CD4-positive, CD25-positive, alpha-beta regulatory T cell (primary cell): ENCODE measurements at regions not wholly inside any gene's neighbourhood (a gene's known extent, or its start where the extent isn't known, plus 50 kb on each side); places are given as distances from the start of the nearest gene placed in this dataset.

ENCODE experiments used
- ATAC-seq, 2 donors: fragments of 150-1000 bp; cut with Tn5 transposase; one replicate each; pipeline ENCODE4 v1.10.0; 2021; ENCODE audit warnings: low read depth in 2 of 2, moderate number of reproducible peaks in 2 of 2, moderate library complexity in 1 of 2
- DNase-seq, 3 donors: peaks; one replicate each; pipeline versions ENCODE4 v3.0.0 to v3.0.0-alpha.2; 2012 to 2022; ENCODE audit warnings: mixed read lengths in 1 of 3
- H3K27ac ChIP-seq: one replicate; pipeline ENCODE4 v1.7.0; 2013; ENCODE audit warnings: mild to moderate bottlenecking, low read length; ENCODE audit not compliant: insufficient read depth, poor library complexity, severe bottlenecking
- H3K27me3 ChIP-seq: one replicate; pipeline ENCODE4 v1.7.0; 2013; ENCODE audit warnings: low read length; ENCODE audit not compliant: control insufficient read depth, insufficient read depth
- H3K36me3 ChIP-seq: one replicate; pipeline ENCODE4 v1.7.0; 2013; ENCODE audit warnings: mild to moderate bottlenecking, low read length, moderate library complexity; ENCODE audit not compliant: control insufficient read depth, insufficient read depth
- H3K4me1 ChIP-seq: 2 replicates; pipeline ENCODE4 v1.7.0; 2013; ENCODE audit warnings: mild to moderate bottlenecking, low read length; ENCODE audit not compliant: insufficient read depth, control insufficient read depth, poor library complexity, severe bottlenecking
- H3K4me3 ChIP-seq: one replicate; pipeline ENCODE4 v1.7.0; 2013; ENCODE audit warnings: low read depth, mild to moderate bottlenecking, low read length, moderate library complexity
- H3K9me3 ChIP-seq, 2 experiments: 1 replicate in 1 of 2; 2 replicates in 1 of 2; pipeline ENCODE4 v1.7.0; 2013; ENCODE audit warnings: low read length in 2 of 2, mild to moderate bottlenecking in 1 of 2, moderate library complexity in 1 of 2; ENCODE audit not compliant: control insufficient read depth in 2 of 2
- H3K27ac Mint-ChIP-seq, 3 donors: one replicate each; pipeline ENCODE4 v1.8.0; 2020 to 2022; ENCODE audit warnings: mild to moderate bottlenecking in 3 of 3, mixed read lengths in 3 of 3, moderate library complexity in 2 of 3
- H3K27me3 Mint-ChIP-seq: one replicate; pipeline ENCODE4 v1.8.0; 2022; ENCODE audit warnings: mild to moderate bottlenecking, mixed read lengths
- H3K36me3 Mint-ChIP-seq: one replicate; pipeline ENCODE4 v1.8.0; 2020; ENCODE audit warnings: mixed read lengths
- H3K4me1 Mint-ChIP-seq, 4 donors: one replicate each; pipeline ENCODE4 v1.8.0; 2020 to 2022; ENCODE audit warnings: mixed read lengths in 4 of 4, mild to moderate bottlenecking in 1 of 4
- H3K4me3 Mint-ChIP-seq, 4 donors: one replicate each; pipeline ENCODE4 v1.8.0; 2020 to 2022; ENCODE audit warnings: mild to moderate bottlenecking in 4 of 4, mixed read lengths in 4 of 4, moderate library complexity in 3 of 4
- H3K9me3 Mint-ChIP-seq, 7 donors: one replicate each; pipeline ENCODE4 v1.8.0; 2020 to 2022; ENCODE audit warnings: mixed read lengths in 7 of 7, mild to moderate bottlenecking in 3 of 7, moderate library complexity in 2 of 7

DNA sequence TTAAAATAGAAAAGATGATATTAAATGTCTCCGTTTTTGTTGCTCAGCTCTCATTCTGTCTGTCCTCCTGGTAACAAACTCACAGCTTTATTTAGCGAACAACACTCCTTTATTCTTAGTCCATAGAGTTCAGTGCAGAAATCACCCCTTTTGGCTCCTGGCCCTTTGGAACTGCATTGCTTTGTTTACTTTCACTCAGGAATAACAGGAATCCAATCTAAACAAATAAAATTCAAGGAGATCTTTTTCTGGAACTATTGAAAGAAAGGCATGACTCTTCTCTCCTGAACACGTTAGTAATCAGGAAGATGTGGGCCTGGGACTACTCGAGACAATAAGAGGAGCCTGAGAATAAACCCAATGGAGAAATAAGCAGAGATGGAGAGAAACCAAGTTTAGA, 409.2 kb downstream of the DIPK2A start:
- Histone ChIP-seq H3K27me3 (no peaks in the 10 kb centered on the region), H3K27ac (no peak overlapping the region), H3K4me3 (no peak overlapping the region), H3K36me3 (no peaks in the 10 kb centered on the region), H3K4me1 (no peaks in the 10 kb centered on the region), H3K9me3 (no peaks in the 10 kb centered on the region)
- DNase-seq (no peak), ATAC-seq (no peak)
- Mint-ChIP-seq H3K36me3 (no peaks in the 10 kb centered on the region), H3K4me3 (no peak overlapping the region), H3K27ac (no peak overlapping the region), H3K9me3 (peaks cover 0 to 8% (median 4%) of the 10 kb centered on the region in 7 donors), H3K27me3 (no peaks in the 10 kb centered on the region), H3K4me1 (no peaks in the 10 kb centered on the region)

GRCh38 chr3:144381607-144382006, 410.0 kb downstream of the DIPK2A start:
- no peak overlapping the region for H3K27ac Mint-ChIP-seq

DNA sequence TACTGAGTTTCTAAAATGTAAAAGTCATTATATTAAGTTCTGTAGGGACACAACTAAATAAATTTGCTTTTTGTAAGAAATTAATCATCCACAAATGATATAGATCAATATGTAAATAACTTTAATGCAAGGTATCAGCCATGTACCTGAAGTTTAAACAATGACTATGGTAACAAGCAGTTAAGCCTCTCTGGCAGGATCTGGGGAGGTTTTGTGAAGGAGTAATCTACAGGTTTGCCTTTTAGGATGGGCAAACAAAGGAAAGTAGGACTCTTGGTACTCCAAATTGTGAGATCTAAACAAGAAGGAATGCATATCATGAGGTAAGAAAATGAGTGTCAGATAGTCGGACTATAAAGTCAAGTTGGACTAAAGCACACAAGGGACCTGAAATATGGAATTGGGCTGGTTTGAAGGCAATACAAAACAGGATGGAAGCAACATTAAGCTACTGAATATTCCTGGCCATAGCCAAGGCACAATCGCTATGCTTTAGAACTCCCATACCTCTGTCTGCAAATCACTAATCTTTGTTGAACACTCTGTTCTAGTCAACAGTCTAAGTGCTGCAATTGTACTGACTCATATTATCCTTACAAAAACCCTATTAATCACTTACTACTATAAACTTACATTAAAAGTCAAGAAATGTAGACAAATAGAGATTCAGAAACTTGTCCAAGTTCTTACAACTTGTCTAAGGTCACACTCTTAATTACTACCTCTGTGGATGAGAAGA, 412.8 kb downstream of the DIPK2A start:
- Mint-ChIP-seq H3K36me3 (no peaks in the 10 kb centered on the region), H3K9me3 (no peaks in the 10 kb centered on the region), H3K27ac (no peak overlapping the region), H3K27me3 (no peaks in the 10 kb centered on the region), H3K4me1 (no peaks in the 10 kb centered on the region), H3K4me3 (no peak overlapping the region)
- Histone ChIP-seq H3K36me3 (no peaks in the 10 kb centered on the region), H3K27ac (no peak overlapping the region), H3K9me3 (no peaks in the 10 kb centered on the region), H3K4me3 (no peak overlapping the region), H3K4me1 (no peaks in the 10 kb centered on the region), H3K27me3 (no peaks in the 10 kb centered on the region)
- DNase-seq (no peak), ATAC-seq (no peak)

More at GRCh38 chr3:144381607-144382006, 410.0 kb downstream of the DIPK2A start:
- Mint-ChIP-seq H3K27me3 (no peaks in the 10 kb centered on the region), H3K4me3 (no peak overlapping the region), H3K4me1 (no peaks in the 10 kb centered on the region), H3K9me3 (peaks cover 0 to 8% (median 4%) of the 10 kb centered on the region in 7 donors), H3K36me3 (no peaks in the 10 kb centered on the region)
- H3K4me1 ChIP-seq = no peaks in the 10 kb centered on the region
- H3K4me3 ChIP-seq = no peak overlapping the region
- H3K36me3 ChIP-seq = no peaks in the 10 kb centered on the region
- no peaks in the 10 kb centered on the region for H3K27me3 ChIP-seq
- no peak overlapping the region for H3K27ac ChIP-seq
- DNase-seq (no peak), ATAC-seq (no peak)
- H3K9me3 ChIP-seq = no peaks in the 10 kb centered on the region

DNA sequence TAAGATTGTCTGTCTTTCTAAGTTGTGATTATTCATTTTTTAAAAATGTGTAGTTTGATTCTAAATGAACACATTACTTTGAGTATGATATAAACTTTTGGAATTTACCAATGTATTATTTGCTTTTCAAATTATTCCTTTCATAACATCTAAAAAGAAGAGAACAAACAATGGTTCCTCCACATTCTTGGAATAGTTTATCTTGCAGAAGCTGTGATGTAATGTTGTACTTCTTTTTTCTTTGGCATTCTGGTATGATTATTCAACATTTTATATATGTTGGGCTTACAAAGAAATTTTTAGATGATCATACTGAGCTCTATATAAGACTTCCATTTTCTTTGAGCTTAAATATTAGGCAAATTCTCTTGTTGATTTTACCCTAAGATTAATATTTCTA, 419.2 kb downstream of the DIPK2A start:
- ATAC-seq = no peak
- Mint-ChIP-seq H3K9me3 (peaks cover 0 to 6% (median 3%) of the 10 kb centered on the region in 7 donors), H3K4me3 (no peak overlapping the region), H3K36me3 (no peaks in the 10 kb centered on the region), H3K27ac (no peak overlapping the region), H3K4me1 (no peaks in the 10 kb centered on the region), H3K27me3 (peaks cover 5% of the 10 kb centered on the region)
- Histone ChIP-seq H3K27me3 (no peaks in the 10 kb centered on the region), H3K4me1 (no peaks in the 10 kb centered on the region), H3K4me3 (no peak overlapping the region), H3K27ac (no peak overlapping the region), H3K9me3 (no peaks in the 10 kb centered on the region), H3K36me3 (no peaks in the 10 kb centered on the region)
- DNase-seq = no peak

- Mint-ChIP-seq H3K27ac (no peak overlapping the region), H3K4me1 (no peaks in the 10 kb centered on the region), H3K4me3 (no peak overlapping the region), H3K9me3 (peaks cover 0 to 6% (median 3%) of the 10 kb centered on the region in 7 donors), H3K27me3 (peaks cover 5% of the 10 kb centered on the region), H3K36me3 (no peaks in the 10 kb centered on the region)
- Histone ChIP-seq H3K4me1 (no peaks in the 10 kb centered on the region), H3K36me3 (no peaks in the 10 kb centered on the region), H3K27ac (no peak overlapping the region), H3K27me3 (no peaks in the 10 kb centered on the region), H3K4me3 (no peak overlapping the region), H3K9me3 (no peaks in the 10 kb centered on the region)
- DNase-seq = no peak
- ATAC-seq = no peak
Observed at GRCh38 chr3:144391236-144391635, 419.6 kb downstream of the DIPK2A start.

- Histone ChIP-seq H3K27ac (no peak overlapping the region), H3K36me3 (no peaks in the 10 kb centered on the region), H3K4me1 (no peaks in the 10 kb centered on the region), H3K9me3 (peaks cover 0 to under 1% of the 10 kb centered on the region in 2 experiments), H3K27me3 (no peaks in the 10 kb centered on the region), H3K4me3 (no peak overlapping the region)
- Mint-ChIP-seq H3K27me3 (peaks cover 5% of the 10 kb centered on the region), H3K4me1 (no peaks in the 10 kb centered on the region), H3K36me3 (no peaks in the 10 kb centered on the region), H3K9me3 (peaks cover 1 to 8% (median 5%) of the 10 kb centered on the region in 7 donors), H3K4me3 (no peak overlapping the region), H3K27ac (no peak overlapping the region)
- DNase-seq = no peak
- ATAC-seq = no peak
Observed at GRCh38 chr3:144394032-144394431, 422.4 kb downstream of the DIPK2A start.

- Mint-ChIP-seq H3K27ac (no peak overlapping the region), H3K9me3 (peaks cover 1 to 22% (median 9%) of the 10 kb centered on the region in 7 donors), H3K36me3 (no peaks in the 10 kb centered on the region), H3K27me3 (no peaks in the 10 kb centered on the region), H3K4me3 (no peak overlapping the region), H3K4me1 (no peaks in the 10 kb centered on the region)
- H3K36me3 ChIP-seq = no peaks in the 10 kb centered on the region
- no peak overlapping the region for H3K4me3 ChIP-seq
- no peak overlapping the region for H3K27ac ChIP-seq
- H3K9me3 ChIP-seq = peaks cover 0 to 4% of the 10 kb centered on the region in 2 experiments
- no peak for DNase-seq
- no peaks in the 10 kb centered on the region for H3K27me3 ChIP-seq
- H3K4me1 ChIP-seq = no peaks in the 10 kb centered on the region
- no peak for ATAC-seq
Observed at GRCh38 chr3:144402430-144402829, 430.8 kb downstream of the DIPK2A start.

DNA sequence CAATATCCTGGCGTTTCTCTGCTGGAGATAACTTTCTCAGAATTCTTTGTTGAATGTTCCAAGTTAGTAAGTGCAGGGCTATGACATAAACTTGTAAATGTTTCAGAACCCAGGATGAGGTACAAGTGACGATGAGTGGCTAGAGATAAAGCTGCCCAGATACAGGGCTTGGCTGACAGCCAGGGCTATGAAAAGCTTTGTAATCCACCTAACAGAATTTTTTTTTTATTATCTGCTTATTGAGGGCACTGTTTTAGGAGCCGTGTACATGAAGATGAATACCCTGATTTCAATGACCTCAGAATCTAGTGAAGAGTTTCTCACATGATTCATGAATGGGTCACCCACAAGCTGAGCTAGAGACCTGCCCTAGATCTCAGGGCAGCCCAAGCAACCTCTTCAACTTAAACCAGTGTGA, 431.4 kb downstream of the DIPK2A start:
- no peaks in the 10 kb centered on the region for H3K27me3 ChIP-seq
- H3K36me3 Mint-ChIP-seq = no peaks in the 10 kb centered on the region
- no peaks in the 10 kb centered on the region for H3K4me1 Mint-ChIP-seq
- H3K4me1 ChIP-seq = no peaks in the 10 kb centered on the region
- no peak overlapping the region for H3K27ac ChIP-seq
- no peak overlapping the region for H3K4me3 Mint-ChIP-seq
- no peak overlapping the region for H3K4me3 ChIP-seq
- H3K27ac Mint-ChIP-seq = no peak overlapping the region
- ATAC-seq = no peak
- peaks cover 1 to 22% (median 9%) of the 10 kb centered on the region in 7 donors for H3K9me3 Mint-ChIP-seq
- DNase-seq = no peak
- peaks cover 0 to 4% of the 10 kb centered on the region in 2 experiments for H3K9me3 ChIP-seq
- no peaks in the 10 kb centered on the region for H3K27me3 Mint-ChIP-seq
- H3K36me3 ChIP-seq = no peaks in the 10 kb centered on the region
